HG03342 (cell line): ENCODE measurements at regions not wholly inside any gene's neighbourhood (a gene's known extent, or its start where the extent isn't known, plus 50 kb on each side); places are given as distances from the start of the nearest gene placed in this dataset.
"Not testable (repeated sequence)": the region's sequence is repeated elsewhere in the genome, so short reads cannot be mapped to it uniquely, and the experiment has no call there.

Experiments
- ATAC-seq: cut with Tn5 transposase; IDR thresholded peaks from one replicate; pipeline ENCODE4 v1.9.1; 2021; ENCODE audit warnings: mild to moderate bottlenecking, moderate library complexity; ENCODE audit not compliant: unreplicated experiment

- no peak for ATAC-seq
These were observed 2044.9 kb upstream of the CDH6 start for GRCh38 chr5:29148581-29148980.

GRCh38 chr5:29148073-29148472, 2045.4 kb upstream of the CDH6 start:
- ATAC-seq = no peak

GRCh38 chr5:29143266-29143665, 2050.2 kb upstream of the CDH6 start:
- no peak for ATAC-seq

DNA sequence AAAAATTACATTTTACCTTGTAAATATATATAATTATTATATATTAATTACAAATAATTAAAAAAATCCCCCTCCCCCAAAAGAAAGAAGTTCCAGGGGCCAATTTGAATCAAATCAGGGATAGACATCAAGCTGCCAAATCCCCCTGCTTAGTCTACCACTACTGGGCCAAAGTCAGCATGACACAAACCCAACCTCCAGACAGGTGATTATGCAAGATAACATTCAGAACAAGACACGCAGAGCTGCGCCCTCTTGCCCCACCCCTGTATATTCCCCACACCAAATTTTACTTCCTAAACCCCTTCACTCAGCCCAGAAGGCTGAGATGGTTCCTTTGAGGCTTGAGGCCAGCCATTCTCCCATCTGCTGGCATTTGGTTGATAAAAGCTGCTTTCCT, 2059.1 kb upstream of the CDH6 start:
- no peak for ATAC-seq

GRCh38 chr5:29131285-29131684, 2062.2 kb upstream of the CDH6 start:
- no peak for ATAC-seq

GRCh38 chr5:29130786-29131185, 2062.7 kb upstream of the CDH6 start:
- no peak for ATAC-seq

GRCh38 chr5:29127524-29128156, 2065.8 kb upstream of the CDH6 start:
- not testable (repeated sequence) for ATAC-seq

GRCh38 chr5:29126462-29126861, 2067.0 kb upstream of the CDH6 start:
- ATAC-seq = not testable (repeated sequence)

GRCh38 chr5:29122306-29122705, 2071.2 kb upstream of the CDH6 start:
- no peak for ATAC-seq

GRCh38 chr5:29114331-29114768, 2076.0 kb upstream of the CDH9 start:
- no peak for ATAC-seq

GRCh38 chr5:29113516-29113915, 2075.1 kb upstream of the CDH9 start:
- no peak for ATAC-seq

DNA sequence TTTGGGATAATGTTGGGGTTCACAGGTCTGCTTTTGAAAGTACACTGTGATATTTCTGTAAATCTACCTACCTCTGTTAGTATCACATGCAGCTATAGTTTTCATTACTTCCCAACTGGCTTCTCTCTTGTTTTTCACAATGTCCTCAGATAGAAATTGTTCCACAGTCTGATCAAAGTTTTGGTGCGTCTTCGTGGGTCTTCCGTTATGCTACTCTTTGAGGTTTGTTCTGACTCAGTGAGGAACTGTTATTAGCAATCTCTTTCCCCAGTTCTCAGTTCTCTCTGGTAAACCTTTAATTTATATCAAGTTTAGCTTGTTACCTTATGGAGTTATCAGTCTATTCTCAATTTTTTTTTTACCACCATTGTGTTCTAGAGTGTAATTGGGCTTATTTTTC, 2061.2 kb upstream of the CDH9 start:
- no peak for ATAC-seq

GRCh38 chr5:29089591-29090130, 2051.3 kb upstream of the CDH9 start:
- ATAC-seq = no peak

- no peak for ATAC-seq
These were observed 2046.8 kb upstream of the CDH9 start for GRCh38 chr5:29085142-29085541.

GRCh38 chr5:29079771-29080170, 2041.4 kb upstream of the CDH9 start:
- no peak for ATAC-seq

GRCh38 chr5:29077451-29077850, 2039.1 kb upstream of the CDH9 start:
- no peak for ATAC-seq

DNA sequence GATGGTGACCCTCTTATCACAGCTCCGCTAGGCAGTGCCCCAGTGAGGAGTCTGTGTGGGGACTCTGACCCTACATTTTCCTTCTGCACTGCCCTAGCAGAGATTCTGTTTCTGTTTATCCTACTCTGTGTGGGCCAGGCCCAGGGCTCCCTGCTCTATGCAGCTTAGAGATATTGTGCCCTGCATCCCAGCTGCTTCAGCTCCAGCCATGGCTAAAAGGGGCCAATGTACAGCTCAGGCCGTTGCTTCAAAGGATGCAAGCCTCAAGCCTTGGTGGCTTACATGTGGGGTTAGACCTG, 2030.7 kb upstream of the CDH9 start:
- ATAC-seq = no peak

DNA sequence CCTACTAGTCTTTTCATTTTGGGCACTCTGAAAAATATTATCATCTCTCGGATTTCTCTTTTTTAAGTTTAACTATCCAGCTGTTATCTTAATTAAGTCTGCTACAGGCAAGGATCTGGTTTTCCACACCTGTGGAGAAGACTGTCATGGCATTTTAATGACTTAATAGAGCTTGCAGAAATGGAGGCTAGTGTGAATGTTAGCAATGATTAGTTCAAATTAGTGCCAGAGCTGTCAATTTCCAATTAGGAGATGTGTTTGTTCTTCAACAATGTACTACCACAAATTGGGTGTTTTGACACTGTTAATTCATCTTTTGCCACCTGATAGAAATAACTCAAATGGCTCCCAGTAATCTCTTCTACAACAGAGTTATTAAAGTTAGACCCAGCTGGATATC, 2023.0 kb upstream of the CDH9 start:
- ATAC-seq = no peak

- no peak for ATAC-seq
These were observed 2016.3 kb upstream of the CDH9 start for GRCh38 chr5:29054694-29055093.

DNA sequence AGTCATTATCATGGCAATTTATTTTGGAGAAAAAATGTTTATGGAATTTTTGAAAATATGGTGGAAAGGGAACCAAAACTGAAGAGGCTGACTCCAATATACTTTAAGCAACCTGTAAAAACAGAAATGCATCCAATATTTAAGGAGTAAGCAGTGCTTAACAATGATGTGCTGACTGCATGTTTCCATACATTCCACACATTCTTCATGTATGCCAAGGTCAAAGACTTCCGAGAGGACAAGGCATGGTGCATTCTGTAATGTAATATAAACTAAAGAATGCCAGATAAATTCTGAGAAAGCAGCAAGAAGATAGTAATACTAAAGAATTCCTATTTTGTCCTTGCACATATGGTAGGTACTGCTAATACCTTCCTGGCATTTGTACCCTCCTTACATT, 2015.9 kb upstream of the CDH9 start:
- no peak for ATAC-seq

GRCh38 chr5:29051509-29051908, 2013.1 kb upstream of the CDH9 start:
- ATAC-seq = no peak

DNA sequence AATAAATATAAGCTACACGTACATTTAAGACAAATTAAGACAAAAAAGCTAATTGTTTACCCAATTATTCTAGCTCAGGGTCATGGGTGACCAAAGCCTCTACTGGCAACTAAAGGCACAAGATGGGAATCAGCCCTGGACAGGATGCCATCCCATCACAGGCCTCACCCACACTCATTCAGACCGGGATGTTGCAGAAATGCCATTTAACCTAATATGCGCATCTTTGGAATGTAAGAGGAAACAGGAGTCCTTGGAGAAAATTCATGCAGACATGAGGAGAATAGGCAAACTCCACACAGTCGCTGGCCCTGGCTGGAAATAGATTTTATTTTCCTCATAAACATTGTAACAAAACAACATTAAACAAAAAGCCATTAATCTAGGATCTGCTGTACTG, 2003.8 kb upstream of the CDH9 start:
- no peak for ATAC-seq

GRCh38 chr5:29040404-29040803, 2002.0 kb upstream of the CDH9 start:
- no peak for ATAC-seq
